ENCODE measurements at regions not wholly inside any gene's neighbourhood (a gene's known extent, or its start where the extent isn't known, plus 50 kb on each side); places are given as distances from the start of the nearest gene placed in this dataset.

GRCh38 chr5:10173716-10174115 lies 76.0 kb downstream of the ATPSCKMT start:
- DNase-seq, result no peak

GRCh38 chr5:10172247-10172646 lies 77.4 kb downstream of the ATPSCKMT start:
- DNase-seq, result no peak

GRCh38 chr5:10169359-10169758 lies 80.3 kb downstream of the ATPSCKMT start:
- no peak for DNase-seq

GRCh38 chr5:10168254-10168653 lies 81.4 kb downstream of the ATPSCKMT start:
- no peak for DNase-seq

GRCh38 chr5:10167806-10168205 lies 81.9 kb downstream of the ATPSCKMT start:
- no peak for DNase-seq

- no peak for DNase-seq
These were observed 83.3 kb downstream of the ATPSCKMT start for GRCh38 chr5:10166392-10166791.

- no peak for DNase-seq
These were observed 87.2 kb downstream of the ATPSCKMT start for GRCh38 chr5:10162468-10162867.

GRCh38 chr5:10161778-10162177 lies 87.9 kb downstream of the ATPSCKMT start:
- no peak for DNase-seq

GRCh38 chr5:10160241-10160640 lies 89.4 kb downstream of the ATPSCKMT start:
- DNase-seq, result no peak

- no peak for DNase-seq
These were observed 90.8 kb downstream of the ATPSCKMT start for GRCh38 chr5:10158886-10159285.

- no peak for DNase-seq
These were observed 92.5 kb downstream of the ATPSCKMT start for GRCh38 chr5:10157085-10157669.

- no peak for DNase-seq
These were observed 93.6 kb downstream of the ATPSCKMT start for GRCh38 chr5:10155897-10156667.

GRCh38 chr5:10153808-10154537 lies 95.7 kb downstream of the ATPSCKMT start:
- no peak for DNase-seq

GRCh38 chr5:10153394-10153793 lies 96.3 kb downstream of the ATPSCKMT start:
- DNase-seq, result no peak

GRCh38 chr5:10151656-10152055 lies 98.0 kb downstream of the ATPSCKMT start:
- no peak for DNase-seq

GRCh38 chr5:10149911-10150310 lies 99.8 kb downstream of the ATPSCKMT start:
- no peak for DNase-seq

GRCh38 chr5:10145923-10146401 lies 103.7 kb downstream of the ATPSCKMT start:
- peak; percentile 13 for DNase-seq

GRCh38 chr5:10144040-10144439 lies 105.6 kb downstream of the ATPSCKMT start:
- no peak for DNase-seq

GRCh38 chr5:10140195-10140973 lies 109.3 kb downstream of the ATPSCKMT start:
- DNase-seq, result no peak

- no peak for DNase-seq
These were observed 111.2 kb downstream of the ATPSCKMT start for GRCh38 chr5:10138395-10139057.

GRCh38 chr5:10133830-10134229 lies 115.9 kb downstream of the ATPSCKMT start:
- no peak for DNase-seq

- no peak for DNase-seq
These were observed 118.8 kb downstream of the ATPSCKMT start for GRCh38 chr5:10130881-10131280.

Measured in NCI-H226 (cell line).